ENCODE measurements at regions not wholly inside any gene's neighbourhood (a gene's known extent, or its start where the extent isn't known, plus 50 kb on each side); places are given as distances from the start of the nearest gene placed in this dataset.
"Not testable (repeated sequence)": the region's sequence is repeated elsewhere in the genome, so short reads cannot be mapped to it uniquely, and the experiment has no call there.

DNA sequence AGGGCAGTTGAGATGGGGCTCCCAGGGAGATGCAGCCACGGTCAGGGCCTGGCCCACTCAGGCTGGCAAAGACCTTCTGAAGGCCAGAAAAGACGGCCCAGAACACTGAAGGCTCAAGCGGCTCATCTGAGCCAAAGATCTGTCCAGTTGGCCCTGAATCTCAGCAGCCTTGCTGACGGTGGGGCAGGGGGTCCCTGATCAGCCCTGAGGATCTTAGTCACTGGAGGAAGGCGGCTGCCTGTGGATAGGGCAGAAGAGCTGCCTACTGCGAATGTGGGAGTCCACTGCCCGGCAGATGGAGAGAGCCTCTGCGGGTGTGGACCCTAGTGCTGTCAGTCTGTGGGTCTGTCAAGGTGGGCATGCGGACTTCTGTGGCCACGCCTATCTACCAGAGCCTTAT is 1738.2 kb downstream of the TP53TG3F start:
- no peak for DNase-seq

DNA sequence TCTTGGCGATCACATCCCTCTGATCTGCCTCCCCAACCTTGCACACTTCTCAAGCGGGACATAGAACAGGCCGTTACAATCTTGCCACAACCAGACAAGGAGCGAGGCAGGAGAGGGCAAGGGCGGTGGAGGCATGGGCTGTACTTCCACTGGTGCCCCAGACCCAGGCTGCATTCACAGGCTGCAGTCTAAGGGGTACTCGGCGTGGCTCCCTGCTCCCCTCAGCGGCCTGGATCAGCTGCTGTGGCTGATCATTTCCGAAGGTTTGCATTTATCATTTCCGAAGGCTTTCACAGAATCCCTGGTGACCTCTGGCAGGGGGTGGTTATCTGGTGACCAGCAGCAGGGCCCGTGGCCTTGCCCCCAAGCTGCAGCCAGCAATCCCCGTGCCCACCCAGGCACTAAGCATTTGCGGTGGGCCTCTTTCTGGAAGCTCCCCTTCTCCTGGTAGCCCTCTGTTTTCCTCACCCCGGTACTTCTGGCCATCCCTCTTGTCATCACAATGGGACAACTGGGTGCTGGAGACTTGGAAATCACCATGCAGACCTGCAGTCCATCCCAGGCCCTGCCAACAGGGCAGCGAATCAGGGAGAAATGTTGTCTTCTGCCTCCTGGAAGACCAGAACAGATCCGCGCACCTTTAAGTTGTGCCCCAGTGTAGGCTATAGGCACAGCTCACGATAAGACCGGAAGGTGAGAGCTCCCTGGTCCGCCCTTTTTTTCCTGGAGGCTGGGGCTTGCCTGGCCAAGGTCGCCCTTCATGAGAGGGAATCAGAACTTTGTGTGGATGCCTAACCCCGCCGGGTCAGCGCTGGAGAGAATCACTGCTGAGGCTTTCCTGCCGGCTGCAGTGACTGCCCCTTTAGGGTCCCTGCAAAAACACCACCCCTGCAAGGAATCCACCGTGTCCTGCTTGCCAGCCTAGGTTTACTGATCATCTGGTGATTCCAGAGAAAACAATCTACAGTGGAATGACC is 1739.1 kb downstream of the TP53TG3F start:
- DNase-seq = no peak

DNA sequence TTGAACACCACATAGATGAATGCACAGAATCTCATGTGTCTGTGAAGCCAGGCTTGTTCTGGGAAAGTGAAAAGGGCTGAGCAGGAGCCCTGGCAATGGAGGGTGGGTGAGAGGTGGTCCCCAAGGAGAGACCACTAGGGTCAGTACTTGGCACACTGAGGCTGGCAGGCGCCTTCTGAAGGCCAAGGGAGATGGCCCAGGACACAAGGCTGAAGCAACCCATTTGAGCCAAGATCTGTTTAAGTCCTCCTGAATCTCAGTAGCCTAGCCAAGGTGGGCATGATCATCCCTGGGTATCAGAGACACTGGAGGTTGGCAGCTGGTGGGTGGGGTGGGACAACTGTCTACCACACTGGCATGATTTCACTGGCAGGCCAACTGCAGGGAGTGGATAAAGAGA is 1741.2 kb downstream of the TP53TG3F start:
- DNase-seq = no peak

DNA sequence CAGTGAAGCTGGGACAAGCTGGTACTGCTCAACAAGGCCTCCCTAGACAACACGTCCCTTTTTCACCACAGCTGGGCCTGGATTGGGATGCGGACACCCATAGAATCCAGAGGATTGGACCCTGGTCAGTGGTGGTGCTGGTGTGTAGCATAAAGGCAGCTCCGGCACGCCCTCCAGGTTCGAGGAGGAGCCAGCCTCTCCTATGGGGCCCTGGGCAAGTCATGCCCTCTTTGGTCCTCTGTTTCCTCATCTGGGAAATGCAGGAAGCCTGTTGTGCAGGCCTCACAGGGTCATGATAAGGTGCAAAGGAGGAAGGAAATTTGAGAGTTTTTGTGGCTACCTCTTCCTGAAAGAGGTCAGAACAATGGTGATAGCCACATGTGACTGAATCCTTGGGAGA is 1741.7 kb downstream of the TP53TG3F start:
- DNase-seq = no peak

DNA sequence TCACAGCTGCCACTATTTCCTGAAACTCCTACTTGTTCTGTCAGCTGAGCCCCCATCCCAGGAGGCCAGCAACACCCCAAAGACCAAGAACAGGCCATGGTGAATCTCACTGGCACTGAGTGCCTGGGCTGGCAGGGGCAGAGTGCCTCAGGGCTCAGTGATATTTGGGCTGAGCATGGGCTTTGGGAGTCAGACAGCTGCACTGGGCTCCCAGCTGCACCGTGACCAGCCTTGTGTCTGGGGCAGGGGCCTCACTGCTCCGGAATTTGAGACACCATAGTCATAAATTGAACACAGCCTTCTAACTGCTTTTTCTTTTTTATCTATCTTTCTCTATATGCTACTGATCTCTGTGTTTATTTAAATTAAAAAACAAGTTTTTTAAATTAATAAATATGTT is 1744.2 kb downstream of the TP53TG3F start:
- no peak for DNase-seq

GRCh38 chr16:35207059-35207999 is 1747.9 kb downstream of the TP53TG3F start:
- no peak for DNase-seq

- no peak for DNase-seq
Measured at GRCh38 chr16:35208001-35208935, 1748.9 kb downstream of the TP53TG3F start.

DNA sequence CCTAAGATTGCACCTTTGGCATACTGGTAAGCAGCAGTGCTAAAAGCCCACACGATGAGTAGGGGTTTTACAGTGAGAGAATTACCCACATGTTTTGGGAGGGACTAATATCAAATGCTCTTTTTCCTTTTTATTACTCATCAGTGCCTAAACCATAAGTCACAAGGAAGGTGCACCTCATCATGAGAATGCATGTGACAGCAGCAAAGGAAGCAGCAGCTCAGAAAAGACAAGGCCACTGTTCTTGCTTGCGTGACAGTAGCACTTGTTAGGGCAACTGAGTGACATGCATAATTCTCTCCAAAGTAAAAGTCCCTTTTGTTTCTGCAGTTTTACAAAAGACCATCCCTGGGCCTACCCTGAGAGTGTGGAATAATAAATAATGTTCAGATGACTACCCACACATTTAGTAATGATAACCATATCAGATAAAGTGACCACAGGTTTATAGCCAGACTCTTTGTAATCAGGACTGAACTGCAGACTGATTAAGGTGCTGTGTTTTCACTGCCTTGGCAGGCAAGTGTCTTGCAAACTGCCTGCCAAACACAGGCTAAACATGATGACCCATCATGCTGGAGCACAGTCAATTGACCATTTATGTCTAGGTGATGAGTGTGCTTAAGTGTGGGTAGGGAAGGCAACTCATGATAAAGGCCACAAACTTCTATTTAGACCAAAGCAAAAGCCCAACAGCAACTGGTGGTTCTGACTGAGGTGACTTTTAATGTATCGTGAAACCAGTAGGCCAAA is 1751.4 kb downstream of the TP53TG3F start:
- DNase-seq = no peak

- no peak for DNase-seq
Measured at GRCh38 chr16:35214840-35215239, 1755.4 kb downstream of the TP53TG3F start.

DNA sequence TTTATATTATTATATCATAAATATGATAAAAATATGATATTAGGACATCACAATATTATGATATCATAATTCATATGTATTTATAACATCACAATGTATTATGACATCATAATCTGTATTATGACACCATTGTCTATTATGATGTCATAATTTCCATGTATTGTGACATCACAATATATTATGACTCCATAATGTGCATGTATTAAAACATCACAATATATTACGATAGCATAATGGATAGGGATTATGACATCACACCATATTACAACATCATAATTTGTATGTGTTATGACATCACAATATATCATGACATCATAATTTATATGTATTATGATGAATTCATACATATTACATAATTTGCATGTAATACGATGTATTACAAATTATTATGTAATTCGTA is 1755.9 kb downstream of the TP53TG3F start:
- DNase-seq = no peak

GRCh38 chr16:35216261-35216660 is 1756.8 kb downstream of the TP53TG3F start:
- DNase-seq = not testable (repeated sequence)

DNA sequence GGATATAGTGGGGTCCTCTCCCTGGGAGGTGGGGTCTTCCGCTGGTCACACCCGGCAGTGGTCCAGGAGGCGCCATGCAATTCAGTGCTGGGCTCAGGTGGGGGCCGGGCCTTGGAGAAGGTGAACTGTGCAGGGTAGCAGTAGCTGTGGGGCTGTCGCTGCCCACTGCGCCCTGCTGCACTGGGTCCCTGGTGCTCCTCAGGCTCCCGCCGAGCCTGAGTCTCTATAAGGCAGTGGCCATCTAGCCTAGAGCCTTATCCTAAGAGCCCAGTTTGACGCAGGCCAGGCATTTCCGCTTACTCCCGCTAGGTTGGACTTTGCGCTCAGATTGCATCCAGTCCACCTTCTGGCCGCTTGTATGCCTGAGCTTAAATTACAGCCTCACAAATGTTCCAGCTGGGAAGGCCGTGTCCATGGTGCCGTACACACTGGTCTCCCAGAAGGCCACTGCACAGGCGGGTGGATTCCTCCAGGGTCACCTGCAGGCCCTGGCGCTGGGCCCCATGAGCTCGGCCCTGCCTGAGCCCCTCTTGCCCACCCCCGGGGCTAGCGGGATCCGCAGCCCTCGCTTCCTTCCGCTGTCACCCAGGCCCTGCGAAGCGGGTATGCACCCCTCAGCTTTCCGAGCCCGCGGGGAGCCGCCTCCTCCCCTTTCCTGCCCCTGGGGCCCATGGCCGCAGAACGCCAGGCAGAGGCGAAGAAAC is 1762.2 kb downstream of the TP53TG3F start:
- DNase-seq = no peak

- DNase-seq = no peak
Measured at GRCh38 chr16:35234679-35235078, 1775.3 kb downstream of the TP53TG3F start.

GRCh38 chr16:35239561-35239960 is 1780.1 kb downstream of the TP53TG3F start:
- DNase-seq = no peak

- DNase-seq = no peak
Measured at GRCh38 chr16:35249051-35249450, 1789.6 kb downstream of the TP53TG3F start.

DNA sequence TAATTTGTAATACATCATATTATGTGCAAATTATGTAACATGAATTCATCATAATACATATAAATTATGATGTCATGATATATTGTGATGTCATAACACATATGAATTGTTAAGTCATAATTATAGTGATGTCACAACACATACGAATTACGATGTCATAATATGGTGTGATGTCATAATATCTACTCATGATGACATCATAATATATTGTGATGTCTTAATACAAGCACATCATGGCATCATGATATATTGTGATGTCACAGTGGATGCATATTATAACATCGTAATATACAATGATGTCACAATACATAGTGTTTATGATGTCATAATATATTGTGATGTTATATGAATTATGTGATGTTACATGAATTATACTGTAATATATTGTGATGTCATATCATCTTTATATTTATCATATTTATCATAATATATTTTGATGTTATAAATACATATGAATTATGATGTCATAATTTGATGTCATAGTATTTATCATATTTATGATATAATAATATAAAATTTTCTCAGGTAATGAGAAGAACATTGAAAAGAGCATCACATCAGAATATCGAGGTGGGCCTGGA is 1793.0 kb downstream of the TP53TG3F start:
- DNase-seq = no peak

GRCh38 chr16:35255186-35255803 is 1795.9 kb downstream of the TP53TG3F start:
- DNase-seq = no peak

- DNase-seq = no peak
Measured at GRCh38 chr16:35255816-35256215, 1796.4 kb downstream of the TP53TG3F start.

DNA sequence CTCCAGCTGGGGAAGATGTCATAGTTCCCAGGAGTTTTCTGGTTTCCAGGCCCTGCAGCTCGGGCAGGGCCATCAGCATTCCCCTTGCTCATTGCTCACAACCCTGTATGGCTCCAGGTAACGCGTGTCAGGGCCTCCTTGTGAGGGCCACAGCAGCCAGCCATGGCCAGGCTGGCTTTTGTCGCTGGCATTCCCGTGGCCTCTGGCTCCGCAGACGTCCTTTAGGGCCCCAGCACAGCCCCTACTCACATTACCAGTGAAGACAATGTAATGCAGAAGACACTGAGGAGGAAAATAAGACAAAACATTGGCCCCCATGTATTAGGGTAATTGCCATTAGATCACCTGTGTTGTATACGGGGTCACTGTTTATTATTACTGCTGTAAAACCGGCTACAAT is 1799.0 kb downstream of the TP53TG3F start:
- no peak for DNase-seq

GRCh38 chr16:35295856-35296255 is 1836.4 kb downstream of the TP53TG3F start:
- DNase-seq = no peak

Measured in GDM1 (cell line).